Activated B cell treated with CpG ODN at 0.5 μM for 24 hours (primary cell): ENCODE measurements at regions not wholly inside any gene's neighbourhood (a gene's known extent, or its start where the extent isn't known, plus 50 kb on each side); places are given as distances from the start of the nearest gene placed in this dataset.

Experiments used
- ATAC-seq: fragments of 200-7000 bp; cut with Tn5 transposase; one replicate; pipeline ENCODE4 v1.10.0; 2021; ENCODE audit warnings: low read depth, mild to moderate bottlenecking, moderate library complexity
- CTCF ChIA-PET: fragments of 350-600 bp; sonication (Branson Sonifier 250); formaldehyde crosslinking; loops from one replicate; lab custom pipeline; 2021; ENCODE audit warnings: antibody characterized with exemption; lab: Charles Lee
- POLR2A ChIA-PET: fragments of 350-600 bp; sonication (Branson Sonifier 250); formaldehyde crosslinking; loops from one replicate; lab custom pipeline; 2021; ENCODE audit warnings: antibody characterized with exemption; lab: Charles Lee
- DNase-seq: peaks from one replicate; pipeline ENCODE4 v3.0.0; 2022
- H3K27ac Mint-ChIP-seq: one replicate; pipeline ENCODE4 v1.8.0; 2020; ENCODE audit warnings: mixed read lengths
- H3K27me3 Mint-ChIP-seq: one replicate; pipeline ENCODE4 v1.8.0; 2021; ENCODE audit warnings: mixed read lengths
- H3K36me3 Mint-ChIP-seq: one replicate; pipeline ENCODE4 v1.8.0; 2021; ENCODE audit warnings: low read depth, mixed read lengths
- H3K4me1 Mint-ChIP-seq: one replicate; pipeline ENCODE4 v1.8.0; 2021; ENCODE audit warnings: mixed read lengths
- H3K4me3 Mint-ChIP-seq: one replicate; pipeline ENCODE4 v1.8.0; 2020; ENCODE audit warnings: mild to moderate bottlenecking, mixed read lengths
- H3K9me3 Mint-ChIP-seq: one replicate; pipeline ENCODE4 v1.8.0; 2020; ENCODE audit warnings: mixed read lengths
- CTCF ChIP-seq: fragments of 200-600 bp; IDR thresholded peaks from one replicate; pipeline ENCODE4 v1.8.0; 2022; ENCODE audit warnings: antibody characterized with exemption, mild to moderate bottlenecking
- intact Hi-C: fragments of 100-400 bp; cut with micrococcal nuclease; formaldehyde crosslinking; loops from one replicate; pipeline ENCODE4 v1.15.1; 2024

GRCh38 chr3:163306405-163306804 is 1771.9 kb downstream of the SI start:
- POLR2A ChIA-PET, result no interaction called here

DNA sequence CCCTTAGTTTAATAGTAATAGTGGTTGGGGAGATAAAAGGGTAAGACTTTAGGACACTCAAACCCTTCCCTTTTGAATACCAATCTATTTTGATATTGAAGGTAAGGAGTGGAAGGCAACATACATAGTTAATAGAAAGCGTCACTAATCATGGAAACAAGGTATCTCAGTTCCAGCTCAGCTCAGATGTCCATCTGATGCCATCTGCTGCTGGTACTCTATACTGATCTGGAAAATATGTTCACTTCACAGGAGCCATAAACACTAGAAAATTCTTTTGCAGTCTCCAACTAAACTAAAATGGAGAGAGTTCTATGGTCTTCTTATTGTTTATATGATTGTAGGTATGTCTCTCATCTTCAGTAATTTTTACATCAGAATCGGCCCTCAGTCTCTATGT is 1777.1 kb downstream of the OTOL1 start:
- H3K9me3 Mint-ChIP-seq, result peaks cover 2% of the 10 kb centered on the region
- no peak for TF ChIP-seq CTCF
- POLR2A ChIA-PET, result no interaction called here
- no peaks in the 10 kb centered on the region for H3K4me1 Mint-ChIP-seq
- H3K27me3 Mint-ChIP-seq, result no peaks in the 10 kb centered on the region
- no peaks in the 10 kb centered on the region for H3K36me3 Mint-ChIP-seq
- CTCF ChIA-PET, result no interaction called here
- ATAC-seq, result no peak
- intact Hi-C loops, result no loop called here
- no peak overlapping the region for H3K4me3 Mint-ChIP-seq
- H3K27ac Mint-ChIP-seq, result no peak overlapping the region
- DNase-seq, result no peak

More at GRCh38 chr3:163306405-163306804, 1771.9 kb downstream of the SI start:
- intact Hi-C loops, result no loop called here
- Mint-ChIP-seq H3K27ac (no peak overlapping the region), H3K4me3 (no peak overlapping the region), H3K36me3 (no peaks in the 10 kb centered on the region), H3K27me3 (no peaks in the 10 kb centered on the region), H3K9me3 (peaks cover 16% of the 10 kb centered on the region), H3K4me1 (no peaks in the 10 kb centered on the region)
- DNase-seq, result no peak
- TF ChIP-seq CTCF, result no peak
- no peak for ATAC-seq
- CTCF ChIA-PET, result no interaction called here

- ATAC-seq (no peak), DNase-seq (no peak)
- no peak overlapping the region for H3K27ac Mint-ChIP-seq
- no peaks in the 10 kb centered on the region for H3K27me3 Mint-ChIP-seq
- no peaks in the 10 kb centered on the region for H3K36me3 Mint-ChIP-seq
- intact Hi-C loops, result no loop called here
- no peak overlapping the region for H3K4me3 Mint-ChIP-seq
- no peak for TF ChIP-seq CTCF
- peaks cover 10% of the 10 kb centered on the region for H3K9me3 Mint-ChIP-seq
- ChIA-PET POLR2A (no interaction called here), CTCF (no interaction called here)
- no peaks in the 10 kb centered on the region for H3K4me1 Mint-ChIP-seq
These were observed 1770.1 kb downstream of the OTOL1 start for GRCh38 chr3:163266731-163267130.

- ChIA-PET POLR2A (no interaction called here), CTCF (no interaction called here)
- Mint-ChIP-seq H3K27ac (no peak overlapping the region), H3K4me3 (no peak overlapping the region), H3K9me3 (peaks cover 6% of the 10 kb centered on the region), H3K36me3 (no peaks in the 10 kb centered on the region), H3K27me3 (no peaks in the 10 kb centered on the region), H3K4me1 (no peaks in the 10 kb centered on the region)
- DNase-seq (no peak), ATAC-seq (no peak)
- no peak for TF ChIP-seq CTCF
- intact Hi-C loops, result no loop called here
These were observed 1765.0 kb downstream of the OTOL1 start for GRCh38 chr3:163261618-163262017.

DNA sequence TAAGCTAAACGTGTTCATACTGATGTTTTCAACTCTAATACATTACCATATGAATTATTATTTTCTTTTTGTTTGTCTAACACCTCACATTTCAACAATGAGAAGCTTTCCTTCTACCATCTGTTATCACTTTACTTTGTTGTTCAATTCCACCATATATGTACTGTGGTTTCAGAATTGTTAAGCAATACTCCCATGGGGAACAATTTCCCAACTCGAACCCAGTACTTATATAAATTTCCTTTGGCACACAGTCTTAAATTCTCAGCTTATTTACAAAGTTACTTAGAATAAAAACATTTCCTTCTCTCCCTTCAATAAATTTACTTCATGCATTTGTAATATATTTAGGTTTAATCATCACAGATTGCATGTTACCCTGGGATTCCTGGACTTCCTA is 1764.4 kb downstream of the OTOL1 start:
- Mint-ChIP-seq H3K36me3 (no peaks in the 10 kb centered on the region), H3K4me1 (no peaks in the 10 kb centered on the region), H3K27me3 (no peaks in the 10 kb centered on the region), H3K9me3 (peaks cover 4% of the 10 kb centered on the region), H3K4me3 (no peak overlapping the region), H3K27ac (no peak overlapping the region)
- CTCF ChIA-PET, result no interaction called here
- no peak for DNase-seq
- ATAC-seq, result no peak
- TF ChIP-seq CTCF, result no peak
- POLR2A ChIA-PET, result no interaction called here
- intact Hi-C loops, result no loop called here
